ENCODE measurements at regions not wholly inside any gene's neighbourhood (a gene's known extent, or its start where the extent isn't known, plus 50 kb on each side); places are given as distances from the start of the nearest gene placed in this dataset.
"Not testable (repeated sequence)": the region's sequence is repeated elsewhere in the genome, so short reads cannot be mapped to it uniquely, and the experiment has no call there.

DNA sequence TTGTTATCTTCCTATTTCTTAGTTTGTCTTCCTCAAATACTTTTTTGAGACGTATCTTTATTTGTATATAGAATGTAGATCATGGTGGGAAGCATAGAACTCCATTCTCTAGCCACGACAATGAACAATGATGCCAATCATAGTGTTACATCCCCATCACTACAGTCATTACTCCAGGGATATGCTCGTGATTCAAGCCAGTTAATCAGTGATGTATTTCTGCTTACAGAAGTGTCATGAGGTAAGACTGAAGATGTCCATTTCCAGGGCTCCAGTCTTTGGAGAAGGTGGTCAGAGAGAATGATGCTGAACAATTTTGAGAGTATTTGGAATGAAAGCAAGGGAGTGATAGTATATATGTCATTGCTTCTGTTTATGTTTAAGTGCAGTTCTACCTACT, 777.2 kb upstream of the TMEFF2 start:
- TF ChIP-seq, protein P1, sequence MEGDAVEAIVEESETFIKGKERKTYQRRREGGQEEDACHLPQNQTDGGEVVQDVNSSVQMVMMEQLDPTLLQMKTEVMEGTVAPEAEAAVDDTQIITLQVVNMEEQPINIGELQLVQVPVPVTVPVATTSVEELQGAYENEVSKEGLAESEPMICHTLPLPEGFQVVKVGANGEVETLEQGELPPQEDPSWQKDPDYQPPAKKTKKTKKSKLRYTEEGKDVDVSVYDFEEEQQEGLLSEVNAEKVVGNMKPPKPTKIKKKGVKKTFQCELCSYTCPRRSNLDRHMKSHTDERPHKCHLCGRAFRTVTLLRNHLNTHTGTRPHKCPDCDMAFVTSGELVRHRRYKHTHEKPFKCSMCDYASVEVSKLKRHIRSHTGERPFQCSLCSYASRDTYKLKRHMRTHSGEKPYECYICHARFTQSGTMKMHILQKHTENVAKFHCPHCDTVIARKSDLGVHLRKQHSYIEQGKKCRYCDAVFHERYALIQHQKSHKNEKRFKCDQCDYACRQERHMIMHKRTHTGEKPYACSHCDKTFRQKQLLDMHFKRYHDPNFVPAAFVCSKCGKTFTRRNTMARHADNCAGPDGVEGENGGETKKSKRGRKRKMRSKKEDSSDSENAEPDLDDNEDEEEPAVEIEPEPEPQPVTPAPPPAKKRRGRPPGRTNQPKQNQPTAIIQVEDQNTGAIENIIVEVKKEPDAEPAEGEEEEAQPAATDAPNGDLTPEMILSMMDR (IDR thresholded peaks at IDR 0.05), result no peak
- no peak for ATAC-seq (ENCODE audit: low FRiP score)
- DNase-seq (ENCODE audit: low spot score), result no peak

DNA sequence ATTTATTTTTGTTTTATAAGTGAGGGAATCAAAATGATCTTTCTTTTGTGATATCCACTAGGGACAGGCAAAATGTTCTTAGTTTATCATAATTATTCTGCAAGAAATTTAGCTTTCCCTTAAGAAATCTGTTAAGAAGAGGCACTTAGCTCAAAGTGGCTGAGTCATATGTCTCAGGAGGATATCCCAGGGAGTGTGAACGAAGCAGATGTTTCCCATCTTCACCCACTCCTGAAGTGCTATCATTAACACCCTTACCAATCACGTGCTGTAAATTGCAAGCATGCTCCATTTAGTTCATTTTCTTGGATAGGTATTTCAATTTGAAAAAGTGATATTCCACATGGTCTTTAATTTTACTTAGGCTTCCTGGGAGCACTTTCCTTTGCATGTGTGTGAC, 774.3 kb upstream of the TMEFF2 start:
- ATAC-seq (ENCODE audit: low FRiP score), result no peak
- TF ChIP-seq, protein P1 (IDR thresholded peaks at IDR 0.05), result no peak
- no peak for DNase-seq (ENCODE audit: low spot score)

- ATAC-seq (ENCODE audit: low FRiP score), result no peak
- TF ChIP-seq, protein P1 (IDR thresholded peaks at IDR 0.05), result no peak
- no peak for DNase-seq (ENCODE audit: low spot score)
Measured at GRCh38 chr2:192960945-192961344, 766.2 kb upstream of the TMEFF2 start.

DNA sequence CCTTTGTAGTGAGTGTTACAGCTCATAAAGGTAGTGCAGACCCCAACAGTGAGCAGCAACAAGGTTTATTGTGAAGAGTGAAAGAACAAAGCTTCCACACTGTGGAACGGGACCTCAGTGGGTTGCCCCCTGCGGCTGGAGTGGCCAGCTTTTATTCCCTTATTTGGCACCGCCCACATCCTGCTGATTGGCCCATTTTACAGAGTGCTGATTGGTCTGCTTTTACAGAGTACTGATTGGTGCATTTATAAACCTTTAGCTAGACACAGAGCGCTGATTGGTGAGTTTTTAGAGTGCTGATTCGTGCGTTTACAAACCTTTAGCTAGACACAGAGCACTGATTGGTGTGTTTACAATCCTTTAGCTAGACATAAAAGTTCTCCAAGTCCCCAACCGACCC, 763.9 kb upstream of the TMEFF2 start:
- not testable (repeated sequence) for DNase-seq (ENCODE audit: low spot score)

DNA sequence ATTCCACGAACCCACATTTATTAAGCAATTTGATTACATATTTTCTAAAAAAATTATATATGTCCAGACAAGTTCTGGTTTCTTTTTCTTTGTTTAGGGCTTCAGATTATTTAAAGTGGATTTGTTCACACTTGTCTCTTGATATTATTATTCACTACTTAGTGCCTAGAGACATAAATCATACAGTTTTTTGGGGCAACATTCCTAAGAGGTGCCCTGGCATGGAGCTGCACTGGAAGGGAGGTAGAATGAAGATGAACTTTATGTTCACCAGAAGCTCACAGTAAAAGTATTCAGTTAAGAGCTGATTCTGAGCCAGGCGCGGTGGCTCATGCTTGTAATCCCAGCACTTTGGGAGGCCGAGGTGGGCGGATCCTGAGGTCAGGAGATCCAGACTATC, 762.7 kb upstream of the TMEFF2 start:
- ATAC-seq (ENCODE audit: low FRiP score) (no peak), DNase-seq (ENCODE audit: low spot score) (no peak)
- TF ChIP-seq, protein P1 (IDR thresholded peaks at IDR 0.05), result no peak

More for the DNA sequence above, 763.9 kb upstream of the TMEFF2 start:
- ATAC-seq (ENCODE audit: low FRiP score), result not testable (repeated sequence)

- ATAC-seq (ENCODE audit: low FRiP score), result no peak
- TF ChIP-seq, protein P1 (IDR thresholded peaks at IDR 0.05), result no peak
- no peak for DNase-seq (ENCODE audit: low spot score)
Measured at GRCh38 chr2:192953116-192953515, 758.4 kb upstream of the TMEFF2 start.

DNA sequence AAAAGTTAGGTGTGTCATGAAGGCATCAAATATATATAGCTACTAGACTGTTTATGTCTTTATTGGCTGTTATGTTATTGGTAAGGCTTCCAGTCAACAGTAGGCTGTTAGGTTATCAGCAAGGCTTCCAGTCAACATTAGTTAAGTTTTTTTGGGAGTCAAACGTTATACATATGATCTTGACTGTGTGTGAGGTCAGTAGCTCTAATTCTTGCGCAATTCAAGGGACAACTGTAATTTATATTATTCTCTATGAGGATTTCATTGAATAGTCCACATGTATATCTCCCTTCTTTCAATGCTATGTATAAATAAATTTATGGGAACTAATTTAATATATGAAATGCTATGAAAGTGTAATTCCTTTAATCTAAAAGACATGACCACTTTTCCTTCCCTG, 757.5 kb upstream of the TMEFF2 start:
- TF ChIP-seq, protein P1 (IDR thresholded peaks at IDR 0.05), result no peak
- ATAC-seq (ENCODE audit: low FRiP score), result no peak
- DNase-seq (ENCODE audit: low spot score), result no peak

DNA sequence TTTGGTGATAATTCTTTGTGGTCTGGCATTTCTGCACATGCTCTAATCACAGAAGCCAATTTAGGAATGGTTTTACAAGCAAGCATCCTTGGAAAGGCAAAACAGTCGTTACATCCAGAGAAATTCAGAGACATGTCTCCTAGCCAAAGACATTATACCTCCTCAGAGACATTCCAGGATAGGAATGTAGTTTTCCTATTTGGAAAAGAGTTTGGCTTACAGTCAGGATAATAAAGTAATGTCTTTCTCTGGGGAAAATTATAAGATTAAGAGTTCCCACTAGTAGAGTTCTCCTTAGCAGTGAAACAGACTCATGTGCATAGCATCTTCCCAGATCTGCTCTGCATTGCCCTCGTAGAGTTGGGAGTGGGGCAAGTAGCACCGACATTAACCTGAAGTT, 753.6 kb upstream of the TMEFF2 start:
- DNase-seq (ENCODE audit: low spot score) (no peak), ATAC-seq (ENCODE audit: low FRiP score) (no peak)
- TF ChIP-seq, protein P1 (IDR thresholded peaks at IDR 0.05), result no peak

Measured in omental fat pad (tissue), 3 donors.